Psoas muscle (tissue), 7 donors: ENCODE measurements at regions not wholly inside any gene's neighbourhood (a gene's known extent, or its start where the extent isn't known, plus 50 kb on each side); places are given as distances from the start of the nearest gene placed in this dataset.
"Not testable (repeated sequence)": the region's sequence is repeated elsewhere in the genome, so short reads cannot be mapped to it uniquely, and the experiment has no call there.

Source experiments
- ATAC-seq, 4 donors: fragments of 200-7000 bp; cut with Tn5 transposase; one replicate each; pipeline ENCODE4 v1.9.1; 2020; ENCODE audit warnings: moderate library complexity in 3 of 4, mild to moderate bottlenecking in 2 of 4
- DNase-seq, 2 donors: peaks; one replicate each; pipeline ENCODE4 v3.0.0-alpha.2; 2020
- H3K27ac ChIP-seq: fragments of 200-600 bp; one replicate; pipeline ENCODE4 v1.8.0; 2022
- H3K27me3 ChIP-seq, 3 donors: fragments of 200-600 bp in 1 of 3; one replicate each; pipeline versions ENCODE4 v1.6.1 to v1.8.0; 2013 to 2022; ENCODE audit warnings: low read length in 2 of 3, mild to moderate bottlenecking in 2 of 3, moderate library complexity in 1 of 3; ENCODE audit not compliant: insufficient read depth in 3 of 3
- H3K36me3 ChIP-seq, 2 donors: fragments of 200-600 bp in 1 of 2; one replicate each; pipeline versions ENCODE4 v1.6.1 to v1.8.0; 2013 to 2022; ENCODE audit warnings: low read depth in 1 of 2, mild to moderate bottlenecking in 1 of 2, moderate library complexity in 1 of 2; ENCODE audit not compliant: insufficient read depth in 1 of 2
- H3K4me1 ChIP-seq: fragments of 200-600 bp; one replicate; pipeline ENCODE4 v1.8.0; 2022
- H3K4me3 ChIP-seq: fragments of 200-600 bp; one replicate; pipeline ENCODE4 v1.8.0; 2022; ENCODE audit warnings: mild to moderate bottlenecking
- H3K9me3 ChIP-seq: fragments of 200-600 bp; one replicate; pipeline ENCODE4 v1.8.0; 2022
- CTCF ChIP-seq: fragments of 200-600 bp; IDR thresholded peaks from one replicate; pipeline ENCODE4 v1.8.0; 2022; ENCODE audit warnings: antibody characterized with exemption
- WGBS, 3 donors: extraction: QIAGEN DNeasy Blood & Tissue Kit; methylation state at CpG; one replicate each; pipeline versions ENCODE4 v1.1.6 to v1.1.7; 2013; 5-methylcytosine and 5-hydroxymethylcytosine counted together
- intact Hi-C, 2 donors: fragments of 100-400 bp; cut with DNase I; formaldehyde crosslinking; loops; one replicate each; pipeline versions ENCODE4 v1.11.0 to v1.14.2; 2022
- donor health status: healthy with polysubstance abuse.
- donor health status: DM: no; HTN: no; CAD: no; lungs with moderate emphysema.
- donor health status: Bipolar disorder and iron deficiency.
- donor health status: healthy.
- donor health status: DM: yes; HTN: yes; CAD: no.
- donor health status: DM: no; HTN: no; CAD: no.
- donor health status: DM: yes; HTN: yes; CAD: no.

- Histone ChIP-seq H3K27me3 (no peaks in the 10 kb centered on the region), H3K9me3 (no peaks in the 10 kb centered on the region), H3K36me3 (no peaks in the 10 kb centered on the region), H3K4me3 (no peak overlapping the region), H3K4me1 (no peaks in the 10 kb centered on the region), H3K27ac (no peak overlapping the region)
- intact Hi-C loops, result no loop called here
- no peak for TF ChIP-seq CTCF
- WGBS, 3 donors, result 57 to 69% (median 60%) methylated on average over 4 of the region's 4 CpGs
- no peak for DNase-seq
- no peak for ATAC-seq
Measured at GRCh38 chr5:143521141-143521540, 117.7 kb upstream of the NR3C1 start.

DNA sequence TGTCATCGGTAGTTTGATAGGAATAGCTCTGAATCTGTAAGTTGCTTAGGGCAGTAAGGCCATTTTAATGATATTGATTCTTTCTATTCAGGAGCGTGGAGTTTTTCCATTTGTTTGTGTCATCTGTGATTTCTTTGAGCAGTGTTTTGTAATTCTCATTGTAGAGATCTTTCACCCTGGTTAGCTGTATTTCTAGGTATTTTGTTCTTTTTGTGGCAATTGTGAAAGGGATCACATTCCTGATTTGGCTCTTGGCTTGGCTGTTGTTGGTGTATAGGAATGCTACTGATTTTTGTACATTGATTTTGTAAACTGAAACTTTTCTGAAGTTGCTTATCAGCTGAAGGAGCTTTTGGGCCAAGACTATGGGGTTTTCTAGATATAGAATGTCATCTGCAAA lies 115.7 kb upstream of the NR3C1 start:
- H3K27me3 ChIP-seq, intact Hi-C loops, H3K4me3 ChIP-seq, ATAC-seq, DNase-seq, H3K9me3 ChIP-seq, H3K36me3 ChIP-seq, H3K27ac ChIP-seq, H3K4me1 ChIP-seq: not testable (repeated sequence)
- 94 to 100% (median 97%) methylated on average over 2 of the region's 2 CpGs for WGBS, 3 donors

- ATAC-seq, H3K27ac ChIP-seq, DNase-seq, H3K4me3 ChIP-seq, intact Hi-C loops, H3K4me1 ChIP-seq, H3K9me3 ChIP-seq, H3K36me3 ChIP-seq, H3K27me3 ChIP-seq: not testable (repeated sequence)
Measured at GRCh38 chr5:143517824-143518223, 114.3 kb upstream of the NR3C1 start.

DNA sequence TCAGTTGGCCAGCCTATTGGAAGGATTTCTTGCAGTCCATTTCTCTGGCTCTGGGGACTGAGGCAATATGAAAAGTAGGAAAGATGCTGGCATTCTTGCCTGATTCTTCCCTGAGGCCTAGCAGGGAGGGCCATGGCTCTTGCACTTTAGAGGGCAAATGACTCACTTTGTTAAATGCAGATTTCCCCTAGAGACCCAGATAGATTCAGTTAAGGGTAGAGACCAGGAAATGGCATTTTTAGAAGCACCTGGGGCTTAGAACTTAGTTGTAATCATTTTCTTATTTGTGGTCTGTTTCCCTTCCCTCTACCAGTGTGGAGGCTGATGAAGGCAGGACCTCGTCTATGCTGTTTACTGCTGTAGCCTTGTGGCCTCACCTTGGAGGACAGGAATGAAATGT lies 112.8 kb upstream of the NR3C1 start:
- ATAC-seq, result peak in 1 of 4 donors; percentile 11
- Histone ChIP-seq H3K4me1 (peaks cover 10% of the 10 kb centered on the region), H3K27ac (no peak overlapping the region), H3K4me3 (no peak overlapping the region), H3K9me3 (no peaks in the 10 kb centered on the region), H3K36me3 (no peaks in the 10 kb centered on the region), H3K27me3 (no peaks in the 10 kb centered on the region)
- no peak for DNase-seq
- TF ChIP-seq CTCF, result no peak
- 91 to 97% (median 96%) methylated on average over 1 of the region's 1 CpG for WGBS, 3 donors
- intact Hi-C loops, result no loop called here

DNA sequence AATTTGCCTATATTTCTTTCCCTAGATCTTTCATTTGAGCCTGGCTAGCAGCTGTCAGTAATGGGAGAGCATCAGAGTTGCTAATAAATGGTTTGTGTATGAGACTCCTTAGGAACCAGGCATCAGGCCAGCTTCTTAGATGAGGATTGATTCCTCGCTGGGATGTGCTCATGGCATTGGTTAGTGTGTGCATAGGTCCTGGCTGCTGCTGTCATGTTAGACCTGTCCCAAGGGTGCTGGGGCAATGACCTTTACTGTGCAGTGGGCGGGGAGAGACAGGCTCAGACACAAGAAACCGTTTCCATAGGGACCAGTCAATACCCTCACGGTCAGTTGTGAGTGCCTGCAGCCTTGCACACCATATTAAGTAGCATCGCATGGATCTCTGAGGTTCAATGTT lies 112.3 kb upstream of the NR3C1 start:
- intact Hi-C loops, result no loop called here
- Histone ChIP-seq H3K27me3 (no peaks in the 10 kb centered on the region), H3K4me1 (peaks cover 10% of the 10 kb centered on the region), H3K9me3 (no peaks in the 10 kb centered on the region), H3K4me3 (no peak overlapping the region), H3K36me3 (no peaks in the 10 kb centered on the region), H3K27ac (peak overlapping the region; percentile 53)
- peak in 1 of 2 donors; percentile 16 for DNase-seq
- 32 to 49% (median 45%) methylated on average over 5 of the region's 5 CpGs for WGBS, 3 donors
- peak in 3 of 4 donors; percentile 40 to 77 (median 68) for ATAC-seq
- no peak for TF ChIP-seq CTCF

- no peak overlapping the region for H3K4me3 ChIP-seq
- peaks cover 15% of the 10 kb centered on the region for H3K4me1 ChIP-seq
- TF ChIP-seq CTCF, result no peak
- H3K9me3 ChIP-seq, result no peaks in the 10 kb centered on the region
- intact Hi-C loops, result no loop called here
- no peak for DNase-seq
- ATAC-seq, result peak in 2 of 4 donors; percentile 44 to 50
- H3K27ac ChIP-seq, result peak overlapping the region; percentile 53
- H3K36me3 ChIP-seq, result no peaks in the 10 kb centered on the region
- H3K27me3 ChIP-seq, result no peaks in the 10 kb centered on the region
Measured at GRCh38 chr5:143514616-143515335, 111.3 kb upstream of the NR3C1 start.
